K562 (cell line): ENCODE measurements at regions not wholly inside any gene's neighbourhood (a gene's known extent, or its start where the extent isn't known, plus 50 kb on each side); places are given as distances from the start of the nearest gene placed in this dataset.

ENCODE experiments used
- CTCF ChIP-seq, 3 experiments: IDR thresholded peaks in 2 of 3; conservative IDR thresholded peaks in 1 of 3; 2 replicates each; pipeline ENCODE4 v1.5.1; 2011 to 2012; ENCODE audit warnings: low read length in 3 of 3, mild to moderate bottlenecking in 3 of 3, control low read depth in 2 of 3, improper control_type of control experiment in 1 of 3, inconsistent platforms in 1 of 3, low read depth in 1 of 3, mixed read lengths in 1 of 3, moderate library complexity in 1 of 3; ENCODE audit not compliant: insufficient read depth in 2 of 3
- E4F1 ChIP-seq: fragments of 250-450 bp; sonication (Bioruptor Pico); IDR thresholded peaks from 2 replicates; pipeline ENCODE4 v1.5.0; 2021; ENCODE audit warnings: mild to moderate bottlenecking, borderline replicate concordance
- MAZ ChIP-seq, 2 experiments: fragments of 450-650 bp in 1 of 2; sonication (generic) in 1 of 2; formaldehyde crosslinking; IDR thresholded peaks in 1 of 2; conservative IDR thresholded peaks in 1 of 2; 2 replicates each; pipeline versions ENCODE4 v1.4.0 to v1.5.0; 2020; ENCODE audit warnings: mild to moderate bottlenecking in 1 of 2, missing genetic modification reagents in 1 of 2
- NFE2L1 ChIP-seq: fragments of 450-650 bp; IDR thresholded peaks from 2 replicates; pipeline ENCODE4 v1.6.1; 2016; ENCODE audit warnings: missing genetic modification characterization, low read depth, mild to moderate bottlenecking, missing compliant biosample characterization, moderate library complexity, borderline replicate concordance
- STAT6 ChIP-seq: sonication (generic); formaldehyde crosslinking; IDR thresholded peaks from 2 replicates; pipeline ENCODE4 v1.8.1; 2023; ENCODE audit warnings: mild to moderate bottlenecking, missing genetic modification reagents
- TAF1 ChIP-seq: IDR thresholded peaks from 2 replicates; pipeline ENCODE4 v1.6.1; 2011; ENCODE audit warnings: mild to moderate bottlenecking, low read length, moderate library complexity; ENCODE audit not compliant: insufficient read depth, control insufficient read depth, severe bottlenecking; ENCODE audit errors: extremely low read depth

GRCh38 chr20:39766333-39766732, 804.2 kb downstream of the DHX35 start:
- TF ChIP-seq TAF1 (no peak), CTCF (IDR thresholded peaks at IDR 0.05 in 2 of 3, conservative IDR thresholded peaks at IDR 0.05 in 1 of 3; ENCODE audit: insufficient read depth in 2 of 3, low read depth in 1 of 3, low read length in 3 of 3) (no peak), STAT6 (CRISPR knock-in tag) (no peak), MAZ (CRISPR knock-in tag; conservative IDR thresholded peaks at IDR 0.05 in 1 of 2, IDR thresholded peaks at IDR 0.05 in 1 of 2) (no peak), NFE2L1 (tag) (no peak), E4F1 (CRISPR knock-in tag) (no peak)
